GM21360 (cell line): ENCODE measurements at regions not wholly inside any gene's neighbourhood (a gene's known extent, or its start where the extent isn't known, plus 50 kb on each side); places are given as distances from the start of the nearest gene placed in this dataset.

Experiments
- ATAC-seq: cut with Tn5 transposase; IDR thresholded peaks from one replicate; pipeline ENCODE4 v1.9.1; 2021; ENCODE audit warnings: mild to moderate bottlenecking, moderate library complexity; ENCODE audit not compliant: unreplicated experiment

DNA sequence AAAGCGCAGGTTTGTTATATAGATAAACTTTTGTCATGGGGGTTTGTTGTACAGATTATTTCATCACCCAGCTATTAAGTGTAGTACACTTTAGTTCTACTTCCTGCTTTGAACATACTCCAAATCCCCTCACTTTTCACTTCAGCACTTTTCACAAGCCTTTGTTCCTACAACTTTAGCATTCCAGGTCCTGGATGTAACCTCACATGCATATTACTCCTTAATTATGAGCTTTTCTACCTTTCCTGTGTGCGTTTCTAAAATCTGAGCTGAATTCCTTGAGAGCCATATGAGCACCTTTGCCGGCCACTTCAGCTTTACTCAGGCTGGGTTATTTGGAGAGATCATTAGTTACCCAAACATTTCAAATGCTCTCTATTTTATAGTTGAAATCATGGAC is 179.2 kb upstream of the TNFAIP3 start:
- ATAC-seq, result no peak

DNA sequence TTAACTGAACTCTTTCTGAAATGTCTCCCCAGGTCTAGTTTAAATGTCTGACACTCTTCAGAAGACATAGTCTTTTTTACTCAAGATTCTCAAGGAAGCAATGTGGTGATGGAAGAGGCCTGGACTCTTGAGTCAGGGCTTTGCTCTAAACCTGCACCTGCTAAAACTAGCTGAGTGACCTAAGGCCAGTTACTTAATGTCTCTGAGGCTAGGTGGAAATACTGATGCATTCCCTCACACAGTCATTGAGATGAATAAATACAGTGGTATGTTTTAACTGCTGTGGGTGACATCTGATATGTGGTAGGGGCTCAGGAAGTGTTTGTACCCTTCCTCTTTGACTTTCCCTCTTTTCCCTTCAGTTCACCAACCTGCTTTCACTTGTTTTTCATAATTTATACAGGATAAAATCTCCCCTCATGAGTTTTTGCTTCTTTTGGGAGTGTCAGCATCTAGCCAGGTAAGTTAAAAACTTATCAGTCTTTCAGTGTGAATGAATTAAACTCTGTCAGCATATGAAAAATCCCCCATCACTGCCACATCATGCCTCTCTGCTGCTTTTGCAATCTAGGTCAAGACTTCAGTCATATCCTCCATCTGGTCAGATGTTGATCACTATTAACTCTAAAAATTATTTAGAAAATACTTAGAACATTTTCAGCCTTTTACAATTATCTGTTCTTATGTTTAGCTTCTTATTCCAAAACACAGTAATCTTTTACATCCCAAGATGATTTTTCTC is 178.7 kb upstream of the TNFAIP3 start:
- no peak for ATAC-seq

GRCh38 chr6:137689377-137689776 is 177.7 kb upstream of the TNFAIP3 start:
- no peak for ATAC-seq

GRCh38 chr6:137690034-137690433 is 177.0 kb upstream of the TNFAIP3 start:
- no peak for ATAC-seq

DNA sequence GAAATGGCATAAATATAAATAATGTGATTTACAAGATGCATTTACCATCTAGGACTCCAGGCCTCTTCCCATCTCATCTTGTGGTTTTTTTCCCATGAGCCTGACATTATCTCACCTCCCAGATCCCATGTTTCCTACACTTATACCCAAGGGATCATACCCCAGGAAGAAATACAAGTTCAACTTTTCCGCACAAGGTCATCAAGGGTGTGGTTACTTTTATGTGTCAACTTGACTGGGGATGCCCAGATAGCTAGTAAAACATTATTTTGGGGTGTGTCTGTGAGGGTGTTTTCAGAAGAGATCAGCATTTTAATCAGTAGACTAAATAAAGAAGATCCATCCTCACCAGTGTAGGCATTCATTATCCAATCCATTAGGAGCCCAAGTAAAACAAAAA is 176.3 kb upstream of the TNFAIP3 start:
- ATAC-seq, result no peak

DNA sequence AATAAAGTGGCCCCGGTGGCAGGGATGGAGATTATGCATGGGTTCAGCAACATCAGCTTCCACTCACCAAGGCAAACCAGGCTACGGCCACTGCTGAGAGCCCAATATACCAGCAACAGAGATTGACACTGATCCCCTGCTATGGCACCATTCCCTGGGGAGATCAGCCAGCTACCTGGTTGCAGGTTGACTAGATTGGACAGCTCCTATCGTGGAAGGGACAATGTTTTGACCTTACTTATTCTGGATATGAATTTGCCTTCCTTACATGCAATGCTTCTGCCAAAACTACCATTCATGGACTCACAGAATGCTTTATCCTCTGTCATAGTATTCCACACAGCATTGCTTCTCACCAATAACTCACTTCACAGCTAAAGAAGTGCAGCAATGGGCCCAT is 174.8 kb upstream of the TNFAIP3 start:
- ATAC-seq, result no peak

- ATAC-seq, result no peak
Measured at GRCh38 chr6:137692806-137693205, 174.3 kb upstream of the TNFAIP3 start.

- ATAC-seq, result no peak
Measured at GRCh38 chr6:137693711-137694110, 173.3 kb upstream of the TNFAIP3 start.

DNA sequence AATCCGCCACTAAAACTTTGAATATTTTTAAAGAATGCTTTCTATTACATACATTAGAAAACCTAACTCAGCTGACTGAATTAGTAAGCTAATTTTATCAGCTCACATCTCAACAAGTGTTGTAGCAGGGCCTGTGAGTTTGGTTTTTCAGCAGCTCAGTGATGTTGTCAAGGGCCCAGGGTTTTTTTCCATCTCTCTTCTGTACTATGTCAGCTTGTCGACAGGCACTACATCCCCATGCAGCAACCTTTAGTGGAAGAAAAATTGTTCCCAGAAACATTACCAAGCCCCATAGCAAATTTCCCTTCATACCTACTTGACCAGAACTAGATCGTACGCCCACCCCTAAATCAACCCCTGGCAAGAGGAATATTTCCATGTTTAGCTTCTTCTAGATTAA is 170.3 kb upstream of the TNFAIP3 start:
- no peak for ATAC-seq

GRCh38 chr6:137697267-137697938 is 169.7 kb upstream of the TNFAIP3 start:
- ATAC-seq, result peak; percentile 64

DNA sequence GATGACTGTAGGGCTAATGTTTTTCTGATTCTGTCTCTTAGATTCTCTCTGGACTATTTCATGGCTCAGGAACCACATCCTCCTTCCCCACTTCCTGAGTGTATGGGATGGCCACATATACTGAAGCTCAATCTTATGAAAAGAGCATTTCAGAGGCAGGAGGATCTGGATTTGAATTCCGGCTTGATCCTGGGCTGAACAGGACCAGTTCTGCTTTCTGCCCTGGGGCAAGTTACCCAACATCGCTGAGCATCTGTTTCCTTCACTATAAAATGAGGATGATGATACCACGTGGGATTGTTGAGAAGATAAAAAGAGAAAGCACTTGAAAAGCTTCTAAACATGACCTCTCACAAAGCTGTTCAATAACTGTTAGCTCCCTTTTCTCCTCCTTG is 168.4 kb upstream of the TNFAIP3 start:
- no peak for ATAC-seq

GRCh38 chr6:137699031-137699683 is 167.9 kb upstream of the TNFAIP3 start:
- ATAC-seq, result peak; percentile 39

DNA sequence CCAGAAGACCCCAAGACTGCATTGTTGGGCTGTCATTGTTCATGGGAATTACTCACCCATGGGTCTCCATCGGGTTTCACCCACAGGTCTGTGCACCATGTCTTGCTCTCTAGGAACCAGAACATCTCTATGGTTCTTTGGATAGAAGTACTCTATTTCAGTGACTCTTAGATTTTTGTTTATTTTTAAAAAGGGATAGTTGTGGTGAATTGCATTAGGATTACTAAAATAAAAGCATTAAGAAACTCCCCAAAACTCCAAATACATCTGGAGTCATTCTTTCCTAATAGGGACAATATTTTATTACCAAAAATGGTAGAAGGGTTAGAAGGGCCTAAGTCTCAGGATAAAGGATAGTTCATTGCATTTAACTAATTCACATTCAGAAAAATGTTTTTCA is 166.9 kb upstream of the TNFAIP3 start:
- ATAC-seq, result no peak

DNA sequence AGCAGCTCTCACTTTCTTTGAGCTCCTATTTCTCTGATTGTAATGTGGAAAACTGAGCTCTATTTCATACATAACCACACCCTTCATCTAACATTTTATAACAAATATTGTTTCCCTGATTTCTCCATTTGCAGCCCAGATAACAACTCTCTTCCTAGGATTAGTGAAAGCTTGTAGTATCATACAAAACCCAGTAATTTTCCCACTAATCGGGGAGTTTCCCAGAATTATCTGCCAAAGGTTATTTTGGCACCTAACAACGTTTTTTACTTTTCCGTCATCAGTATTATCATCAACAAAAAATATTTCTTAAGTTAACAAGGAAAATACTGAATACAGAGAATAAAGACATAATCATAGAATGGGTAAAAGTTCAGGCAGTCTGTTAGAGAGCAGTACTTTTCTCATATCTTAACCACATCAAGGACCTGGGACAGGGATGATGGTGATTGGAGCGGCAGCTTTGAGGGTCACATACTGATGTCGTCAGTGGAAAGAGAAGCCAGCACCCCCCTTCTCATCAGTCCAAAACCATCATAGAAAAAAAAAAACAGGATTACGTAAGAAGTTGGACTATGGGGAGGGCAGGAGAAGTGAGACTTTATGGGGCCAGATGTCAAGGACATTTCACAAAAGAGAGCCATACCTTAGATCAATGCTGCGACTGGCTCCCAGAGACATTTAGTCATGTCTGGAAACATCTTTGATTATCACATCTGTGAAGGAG is 166.1 kb upstream of the TNFAIP3 start:
- no peak for ATAC-seq

DNA sequence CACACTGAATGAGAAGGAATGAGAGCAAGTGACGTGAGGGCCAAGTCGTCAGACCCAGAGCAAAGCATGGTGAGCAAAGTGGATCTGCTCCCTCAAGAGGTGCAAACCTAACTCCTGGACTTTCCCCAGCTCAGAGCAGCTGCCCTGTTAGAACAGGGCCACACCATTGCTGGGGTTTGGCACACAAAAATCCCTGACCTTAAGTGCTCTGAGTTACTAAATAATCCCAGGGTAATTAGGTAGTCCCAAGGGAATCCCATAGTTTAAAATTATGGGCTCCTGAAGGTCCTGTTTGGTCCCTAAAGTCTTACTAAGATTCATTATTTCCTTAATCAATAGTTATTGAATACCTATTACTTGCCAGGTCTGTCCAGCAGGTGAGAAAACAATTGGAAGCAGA is 165.1 kb upstream of the TNFAIP3 start:
- no peak for ATAC-seq

GRCh38 chr6:137702791-137703424 is 164.2 kb upstream of the TNFAIP3 start:
- no peak for ATAC-seq

- no peak for ATAC-seq
Measured at GRCh38 chr6:137704802-137705159, 162.3 kb upstream of the TNFAIP3 start.

DNA sequence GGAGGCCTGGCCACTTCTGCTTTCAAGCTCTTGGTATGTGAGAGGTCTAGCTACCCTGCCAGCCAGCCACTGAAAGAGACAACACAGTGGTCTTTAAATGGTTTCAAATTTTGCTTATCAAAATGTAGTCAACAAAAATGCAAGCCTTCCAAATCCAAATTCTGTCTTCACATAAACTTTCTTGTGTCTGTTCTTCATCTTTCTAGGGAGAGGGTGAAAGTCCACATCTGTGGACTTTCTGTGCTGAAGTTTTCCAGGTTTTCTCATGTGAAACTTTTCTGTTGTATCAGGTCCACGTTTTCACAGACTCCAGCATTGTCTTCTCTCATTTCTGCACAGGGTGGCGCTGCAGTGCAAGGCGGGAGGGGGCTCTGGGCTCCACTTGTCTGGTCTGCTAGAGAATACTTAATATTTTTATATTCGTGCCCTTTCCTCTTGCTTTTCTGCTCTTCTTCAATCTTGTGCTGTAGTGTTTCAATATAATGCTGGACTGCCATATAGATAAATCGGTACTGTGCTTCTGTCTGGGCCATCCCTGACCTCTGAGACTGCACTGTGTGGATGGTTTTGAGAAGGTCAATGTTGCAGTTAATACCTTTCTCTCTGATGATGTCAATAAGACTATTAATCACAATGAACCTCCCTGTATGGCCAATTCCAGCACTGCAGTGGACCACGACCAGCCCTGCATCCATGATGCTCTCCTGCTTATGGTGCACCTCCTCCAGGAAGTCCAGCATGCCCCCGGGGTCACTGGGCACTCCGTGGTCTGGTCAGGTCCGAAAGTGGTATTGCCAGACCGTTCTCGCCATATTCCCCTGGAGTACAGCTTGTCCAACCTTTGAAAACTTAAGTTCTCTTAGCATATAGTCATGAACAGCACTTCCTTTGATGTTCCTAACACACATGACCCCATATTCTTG is 161.6 kb upstream of the TNFAIP3 start:
- no peak for ATAC-seq

GRCh38 chr6:137706083-137706750 is 160.8 kb upstream of the TNFAIP3 start:
- no peak for ATAC-seq
